Left lobe of liver (tissue), 2 donors: ENCODE measurements at regions not wholly inside any gene's neighbourhood (a gene's known extent, or its start where the extent isn't known, plus 50 kb on each side); places are given as distances from the start of the nearest gene placed in this dataset.
"Not testable (repeated sequence)": the region's sequence is repeated elsewhere in the genome, so short reads cannot be mapped to it uniquely, and the experiment has no call there.

Experiments used
- ATAC-seq: fragments of 200-7000 bp; cut with Tn5 transposase; one replicate; pipeline ENCODE4 v1.9.1; 2020; ENCODE audit warnings: mild to moderate bottlenecking, moderate library complexity
- DNase-seq: peaks from one replicate; pipeline ENCODE4 v3.0.0-alpha.2; 2020; ENCODE audit warnings: low spot score
- donor health status: DM: no; HTN: no; CAD: no; lungs with moderate emphysema.
- donor health status: DM: no; HTN: yes; CAD: no.

DNA sequence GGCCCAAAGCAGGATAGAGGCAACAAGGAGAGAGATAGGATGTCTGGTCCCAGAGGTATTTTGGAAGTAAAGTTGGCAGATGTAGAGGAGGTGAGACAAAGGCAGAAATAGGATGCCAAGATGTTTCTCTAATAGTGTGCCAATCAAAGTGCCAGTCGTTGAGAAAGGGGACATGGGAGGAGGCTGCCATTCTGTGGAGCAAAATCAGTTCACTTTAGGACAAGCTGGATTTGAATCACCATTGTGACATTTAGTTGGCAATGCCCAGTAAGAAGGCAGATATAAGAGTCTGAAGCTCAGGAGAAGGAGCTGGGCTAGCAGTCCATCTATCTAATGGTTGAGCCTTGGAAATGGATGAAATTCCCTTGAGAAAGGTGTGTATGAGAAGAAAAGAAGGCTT, 53.8 kb downstream of the ADRB2 start:
- ATAC-seq (no peak), DNase-seq (no peak)

DNA sequence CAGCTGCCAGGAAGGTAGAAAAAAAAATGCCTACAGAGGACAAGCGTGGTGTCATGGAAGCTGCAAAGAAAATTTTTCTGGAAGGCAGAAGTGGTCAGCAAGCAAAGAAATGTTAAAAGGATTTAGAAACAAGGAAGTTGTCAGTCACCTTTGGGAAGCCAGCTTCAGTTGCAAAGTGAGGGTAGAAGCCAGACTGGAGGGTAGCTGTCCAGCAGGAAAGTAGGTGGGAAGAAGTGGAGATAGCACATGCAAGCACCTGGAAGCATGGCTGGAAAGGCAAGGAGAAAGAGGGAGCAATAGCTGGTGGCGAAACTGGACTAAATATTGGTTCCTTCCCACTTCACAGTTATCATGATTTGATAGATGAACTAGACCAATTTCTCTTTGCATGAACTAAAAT, 54.3 kb downstream of the ADRB2 start:
- DNase-seq = no peak
- no peak for ATAC-seq

DNA sequence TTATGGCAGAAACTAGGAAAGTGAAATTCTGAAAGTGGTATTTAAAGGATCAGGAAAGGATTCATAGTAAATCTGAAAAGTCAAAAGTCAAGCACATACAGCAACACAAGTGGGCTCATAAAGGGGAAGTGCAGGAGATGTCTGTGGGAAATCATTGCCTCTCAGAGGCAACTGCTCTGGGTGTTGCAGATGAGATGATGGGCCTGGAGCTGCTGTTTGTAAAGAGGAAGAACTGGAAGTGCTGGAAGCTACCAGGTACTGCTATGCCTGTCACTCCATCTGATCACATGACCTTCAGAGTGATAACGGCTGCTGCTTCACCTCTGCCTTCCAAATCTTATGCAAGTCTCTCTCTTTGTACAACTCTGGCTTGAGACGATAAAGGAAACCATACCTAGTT, 55.9 kb downstream of the ADRB2 start:
- DNase-seq (no peak), ATAC-seq (no peak)

DNA sequence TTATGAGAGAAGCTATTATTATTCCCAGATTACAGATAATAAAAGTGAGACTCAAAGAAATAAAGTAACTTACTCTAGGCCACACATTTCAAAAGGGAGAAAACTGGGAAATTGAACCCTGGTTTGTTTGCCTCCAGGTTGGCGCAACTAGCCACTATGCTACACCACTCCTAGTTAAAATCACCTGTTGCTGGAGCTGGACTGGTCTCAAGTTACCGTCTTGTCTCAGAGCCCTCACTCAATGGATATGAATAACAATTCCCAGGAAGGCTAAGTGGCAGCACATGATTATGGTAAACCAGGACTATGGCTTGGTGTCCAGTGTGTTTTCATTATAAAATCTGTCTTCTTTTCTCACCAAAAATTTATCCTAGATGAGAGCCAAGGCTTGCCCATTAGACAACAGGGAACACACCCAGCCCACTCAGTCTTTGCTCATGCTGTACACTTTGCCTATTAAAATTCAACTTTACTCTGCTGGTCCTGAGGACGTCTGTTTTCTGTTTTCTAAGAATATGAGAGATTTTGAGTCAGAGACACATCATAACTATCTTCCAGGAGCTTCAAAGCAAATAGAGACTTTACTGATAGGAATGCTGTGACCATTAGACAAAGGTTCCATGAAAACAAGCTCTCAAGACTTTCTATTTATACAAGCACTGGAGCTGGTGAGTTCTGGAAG, 58.1 kb downstream of the ADRB2 start:
- DNase-seq (no peak), ATAC-seq (no peak)

DNA sequence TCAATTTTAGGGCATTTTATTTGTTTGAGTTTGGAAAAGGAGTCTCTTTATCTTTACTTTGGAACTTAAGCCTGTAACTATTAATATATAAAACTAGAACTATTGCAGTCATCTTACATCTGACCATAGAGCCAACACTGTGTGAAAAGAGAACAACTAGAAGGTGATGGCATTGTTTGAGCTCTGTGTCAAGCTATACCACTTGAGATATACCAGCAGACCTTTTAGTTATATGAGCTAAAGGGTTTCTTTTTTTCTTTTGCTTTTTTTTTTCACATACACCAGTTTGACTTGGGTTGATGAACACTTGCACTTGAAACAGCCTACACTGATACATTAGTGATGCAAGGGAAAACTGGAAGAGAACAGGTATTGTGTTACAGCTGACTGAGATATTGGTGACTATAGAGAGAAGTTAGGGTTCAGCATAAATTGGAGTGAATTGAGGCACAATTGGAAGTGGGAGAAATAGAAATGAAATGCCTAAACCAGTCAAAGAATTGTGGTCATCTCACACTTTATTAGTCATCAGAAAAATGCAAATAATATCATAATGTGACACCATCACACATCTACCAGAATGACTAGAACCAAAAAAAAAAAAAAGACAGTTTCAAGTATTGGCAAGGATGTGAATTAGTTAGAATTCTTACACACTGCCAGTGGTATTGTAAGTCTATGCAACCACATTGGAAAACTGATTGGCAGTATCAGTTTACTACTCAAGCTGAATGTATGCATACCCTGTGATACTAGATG, 60.9 kb downstream of the ADRB2 start:
- DNase-seq = no peak
- no peak for ATAC-seq

DNA sequence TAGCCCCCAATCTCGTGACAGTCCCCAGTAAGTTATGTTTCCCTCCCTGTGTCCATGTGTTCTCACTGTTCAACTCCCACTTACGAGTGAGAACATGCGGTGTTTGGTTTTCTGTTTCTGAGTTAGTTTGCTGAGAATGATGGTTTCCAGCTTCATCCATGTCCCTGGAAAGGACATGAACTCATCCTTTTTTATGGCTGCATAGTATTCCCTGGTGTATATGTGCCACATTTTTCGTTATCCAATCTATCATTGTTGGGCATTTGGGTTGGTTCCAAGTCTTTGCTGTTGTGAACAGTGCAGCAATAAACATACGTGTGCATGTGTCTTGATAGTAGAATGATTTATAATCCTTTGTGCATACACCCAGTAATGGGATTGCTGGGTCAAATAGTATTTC, 63.5 kb downstream of the ADRB2 start:
- not testable (repeated sequence) for ATAC-seq

DNA sequence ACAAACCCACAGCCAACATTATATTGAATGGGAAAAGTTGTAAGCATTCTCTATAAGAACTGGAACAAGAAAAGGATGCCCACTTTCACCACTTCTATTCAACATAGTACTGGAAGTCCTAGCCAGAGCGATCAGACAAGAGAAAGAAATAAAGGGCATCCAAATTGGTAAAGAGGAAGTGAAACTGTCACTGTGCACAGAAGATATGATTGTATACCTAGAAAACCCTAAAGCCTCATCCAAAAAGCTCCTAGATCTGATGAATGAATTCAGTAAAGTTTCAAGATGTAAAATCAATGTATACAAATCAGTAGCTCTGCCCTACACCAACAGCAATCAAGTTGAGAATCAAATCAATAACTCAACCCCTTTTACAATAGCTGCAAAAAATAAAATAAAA, 69.0 kb downstream of the ADRB2 start:
- DNase-seq, ATAC-seq: not testable (repeated sequence)

More for the DNA sequence above, 63.5 kb downstream of the ADRB2 start:
- DNase-seq = not testable (repeated sequence)

DNA sequence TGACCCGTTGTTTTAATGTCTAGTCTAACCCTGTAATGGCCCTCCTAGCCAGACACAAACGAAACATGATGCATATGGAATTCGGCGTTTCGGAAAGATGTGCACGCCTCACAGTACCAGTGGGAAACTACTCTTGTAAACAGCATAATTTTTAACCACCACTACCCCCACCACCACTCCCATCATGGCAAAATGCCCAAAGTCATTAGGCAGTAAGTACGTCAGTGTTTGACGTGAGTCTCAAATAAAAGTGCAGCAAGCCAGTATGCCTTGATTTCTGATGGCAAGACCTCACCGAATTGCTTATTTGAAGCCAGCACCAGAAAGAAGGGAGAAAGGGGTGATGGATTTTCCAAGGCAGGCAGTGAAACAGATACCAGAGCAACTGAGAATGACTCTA, 71.4 kb downstream of the ADRB2 start:
- ATAC-seq (no peak), DNase-seq (no peak)

DNA sequence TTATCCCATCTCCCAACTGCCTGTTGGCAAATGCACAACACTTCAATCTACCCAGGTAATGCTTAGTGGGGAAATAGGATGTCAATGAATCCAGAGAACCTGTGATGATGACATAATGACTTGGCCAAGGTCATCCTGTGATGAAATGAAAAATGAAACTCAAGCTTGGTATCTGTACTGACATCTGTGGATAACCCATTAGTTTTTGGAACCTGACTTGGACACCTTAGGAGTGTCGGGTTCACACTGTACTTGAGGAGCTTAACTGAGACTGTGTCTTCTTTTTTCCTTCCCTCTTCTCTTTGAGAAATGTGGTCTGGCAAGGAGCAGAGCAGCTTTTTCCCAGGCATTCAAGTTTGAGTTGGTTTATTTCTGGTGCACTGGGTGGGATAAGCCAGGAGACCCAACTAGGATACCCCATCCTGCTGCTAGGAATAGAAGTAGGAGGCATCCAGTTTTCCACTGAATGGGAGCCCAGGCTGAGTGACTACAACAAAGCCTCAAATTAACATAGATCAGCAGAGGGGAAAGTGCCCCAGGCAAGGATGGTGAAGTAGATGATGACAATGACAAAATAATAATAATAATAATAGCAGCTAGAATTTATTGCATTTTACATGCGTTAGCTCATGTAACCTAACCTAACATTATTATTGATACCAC, 72.1 kb downstream of the ADRB2 start:
- ATAC-seq = no peak

DNA sequence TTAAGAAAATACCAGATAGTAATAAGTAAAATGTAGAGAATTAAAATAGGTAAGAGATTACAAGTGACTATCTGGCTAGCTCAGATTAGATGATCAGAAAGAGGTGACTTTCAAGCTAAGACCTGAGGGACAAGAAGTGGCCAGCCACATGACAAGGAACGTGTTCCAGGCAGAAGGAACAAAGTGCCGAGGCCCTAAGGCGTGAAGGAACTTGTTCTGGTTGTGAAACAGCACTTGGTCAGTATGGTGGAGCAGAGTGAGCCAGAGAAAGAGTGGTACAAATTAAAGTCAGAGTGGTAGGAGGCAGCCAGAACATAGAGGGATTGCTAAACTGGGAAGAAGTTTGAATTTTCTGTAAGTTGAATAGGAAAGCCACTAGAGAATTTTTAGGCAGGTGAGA, 73.6 kb downstream of the ADRB2 start:
- no peak for DNase-seq
- ATAC-seq = no peak

More for the DNA sequence above, 72.1 kb downstream of the ADRB2 start:
- no peak for DNase-seq

DNA sequence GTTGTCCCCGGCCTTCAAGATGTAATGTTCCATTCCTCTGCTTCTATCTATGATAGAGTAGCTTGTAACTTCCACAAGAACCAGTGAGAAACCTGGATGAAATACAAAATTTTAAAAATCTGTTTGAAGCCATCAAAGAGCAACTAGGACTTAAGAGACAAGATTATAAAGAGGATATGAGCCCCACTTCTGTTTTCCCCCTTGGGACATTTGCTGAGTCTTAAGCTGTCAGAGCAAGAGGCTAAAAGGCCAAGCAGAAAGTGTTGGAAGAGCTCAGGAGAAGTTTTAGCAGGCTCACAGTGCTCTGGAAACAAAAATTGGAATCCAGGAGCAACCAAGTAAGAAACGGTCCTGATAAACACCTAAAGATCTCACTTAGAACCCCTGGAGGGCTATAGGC, 76.1 kb downstream of the ADRB2 start:
- ATAC-seq (no peak), DNase-seq (no peak)

DNA sequence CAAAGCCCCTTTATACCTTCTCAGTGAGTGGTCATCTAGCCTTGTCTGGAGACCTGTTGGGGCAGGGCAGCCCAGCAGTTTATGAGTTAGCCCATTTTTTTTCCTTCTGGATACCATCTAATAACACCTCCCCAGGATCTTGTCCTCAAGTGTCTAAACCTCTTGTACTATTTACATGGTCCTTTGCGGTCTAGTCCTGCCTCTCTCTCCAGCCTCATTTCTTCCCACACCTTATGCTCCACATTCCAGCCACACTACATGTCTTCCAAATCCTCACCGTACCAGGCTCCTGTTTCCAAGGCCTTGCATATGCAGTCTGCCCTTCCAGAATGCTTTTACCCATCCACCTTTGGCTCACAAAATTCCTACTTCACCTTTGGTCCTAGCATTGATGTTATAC, 77.2 kb downstream of the ADRB2 start:
- ATAC-seq = no peak

DNA sequence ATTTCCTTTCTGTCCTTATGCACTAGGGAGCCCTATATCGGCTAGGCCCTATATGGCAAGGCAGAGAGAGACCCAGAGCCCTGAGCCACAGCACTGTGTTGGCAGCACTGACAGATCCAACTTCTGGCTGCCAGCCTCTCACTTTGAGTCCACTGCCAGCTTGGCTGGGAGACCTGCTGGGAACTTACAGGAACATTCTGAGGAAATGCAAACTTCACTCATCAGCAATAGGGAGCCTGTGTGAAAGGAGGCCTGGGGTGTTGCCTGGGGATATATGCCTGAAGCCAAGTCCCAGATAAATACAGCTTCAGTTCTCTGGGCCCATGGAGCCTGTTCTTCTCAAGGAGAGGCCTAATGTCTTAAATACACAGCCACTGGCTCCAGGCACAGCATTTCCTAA, 78.0 kb downstream of the ADRB2 start:
- peak; percentile 72 for DNase-seq
- peak; percentile 94 for ATAC-seq

More for the DNA sequence above, 77.2 kb downstream of the ADRB2 start:
- DNase-seq = no peak

DNA sequence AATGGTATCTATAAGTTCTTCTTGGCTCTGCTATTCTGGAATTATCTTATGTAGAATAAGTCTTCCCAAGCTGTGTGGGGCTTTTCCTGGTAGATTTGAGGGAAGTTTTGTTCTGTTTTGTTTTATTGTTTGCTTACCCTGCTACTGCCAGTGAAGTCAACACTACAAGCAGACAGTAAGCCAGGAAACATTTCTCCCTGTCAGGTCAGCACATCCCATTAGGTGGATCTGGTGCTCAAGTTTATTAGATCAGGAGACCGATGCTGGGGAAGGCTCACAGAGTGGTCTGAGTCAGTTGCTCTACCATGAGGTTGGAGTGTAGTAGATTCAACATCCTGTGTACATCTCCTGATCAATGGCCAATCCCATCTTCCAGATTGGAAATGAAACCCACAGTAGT, 79.1 kb downstream of the ADRB2 start:
- ATAC-seq (peak; percentile 69), DNase-seq (no peak)

DNA sequence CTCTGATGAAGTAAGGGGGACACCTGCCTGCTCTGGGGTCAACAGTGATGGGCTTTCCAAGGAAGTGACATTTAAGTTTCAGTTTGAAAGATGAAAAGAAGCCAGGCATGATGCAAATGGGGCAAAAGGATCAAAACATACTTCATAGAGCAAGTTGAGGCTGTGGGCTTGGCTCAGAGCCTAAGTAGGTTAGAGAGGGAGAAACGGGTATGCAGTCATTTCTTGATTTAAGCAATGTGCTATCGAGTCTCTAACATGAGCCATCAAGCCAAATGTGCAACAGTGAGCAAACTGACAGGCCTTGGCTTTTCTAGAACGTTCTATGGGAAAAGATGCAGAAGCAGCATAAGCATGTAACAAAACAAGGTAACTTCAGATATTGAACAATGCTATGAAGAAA, 80.6 kb downstream of the ADRB2 start:
- no peak for ATAC-seq
- no peak for DNase-seq

DNA sequence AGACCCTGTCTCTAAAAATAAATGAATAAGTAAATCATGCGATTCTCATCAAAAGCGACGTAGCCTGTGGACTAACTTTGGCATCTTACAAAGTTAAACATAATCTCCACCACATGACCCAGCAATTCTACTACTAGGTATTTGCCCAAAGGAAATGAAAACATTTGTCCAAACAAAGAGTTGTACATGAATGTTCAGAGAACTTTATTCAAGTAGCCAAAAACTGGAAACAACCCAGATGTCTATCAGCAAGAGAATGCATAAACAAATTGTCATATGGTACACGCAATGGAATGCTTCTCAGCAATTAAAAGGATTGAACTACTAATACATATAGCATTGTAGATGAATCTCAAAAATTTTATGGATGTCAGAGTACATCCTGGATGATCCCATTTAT, 82.6 kb downstream of the ADRB2 start:
- DNase-seq (no peak), ATAC-seq (no peak)

DNA sequence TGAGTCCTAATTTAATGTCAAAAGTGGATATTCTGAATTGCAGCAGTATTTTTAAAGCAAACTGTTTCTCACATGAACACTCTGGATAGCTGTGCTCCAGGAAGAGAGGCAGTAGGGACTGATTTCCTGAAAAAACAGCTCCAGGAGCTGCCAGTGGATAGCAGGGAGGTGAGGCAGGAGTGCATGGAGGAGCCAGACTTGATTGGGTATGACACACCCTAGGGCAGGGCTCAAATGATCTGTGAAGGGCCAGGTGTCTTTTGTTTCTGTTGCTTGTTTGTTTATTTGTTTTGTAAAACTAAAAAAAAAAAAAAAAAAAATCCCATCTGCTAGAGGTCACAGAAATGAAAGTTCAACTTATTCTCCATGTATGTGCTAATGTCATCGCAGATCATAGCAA, 83.4 kb downstream of the ADRB2 start:
- no peak for ATAC-seq
- DNase-seq = no peak

DNA sequence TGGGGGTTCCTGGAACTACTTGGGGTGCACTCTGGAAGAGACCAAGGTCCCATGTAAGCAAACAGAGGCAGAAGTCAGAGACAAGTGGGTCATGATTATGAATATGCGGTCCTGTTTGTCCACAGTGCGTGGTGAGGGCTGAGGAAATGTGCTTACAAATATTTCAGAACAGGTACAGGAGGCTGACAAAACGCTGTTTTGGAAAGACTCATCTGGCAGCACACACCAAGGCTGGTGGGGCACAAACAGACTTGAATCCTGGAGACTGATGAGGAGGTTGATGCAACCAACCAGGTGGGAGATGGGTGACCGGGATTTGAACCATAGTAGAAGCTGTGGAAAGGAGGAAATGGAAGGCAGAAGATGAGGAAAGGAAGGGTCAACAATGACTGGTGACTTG, 83.8 kb downstream of the ADRB2 start:
- DNase-seq (no peak), ATAC-seq (no peak)

DNA sequence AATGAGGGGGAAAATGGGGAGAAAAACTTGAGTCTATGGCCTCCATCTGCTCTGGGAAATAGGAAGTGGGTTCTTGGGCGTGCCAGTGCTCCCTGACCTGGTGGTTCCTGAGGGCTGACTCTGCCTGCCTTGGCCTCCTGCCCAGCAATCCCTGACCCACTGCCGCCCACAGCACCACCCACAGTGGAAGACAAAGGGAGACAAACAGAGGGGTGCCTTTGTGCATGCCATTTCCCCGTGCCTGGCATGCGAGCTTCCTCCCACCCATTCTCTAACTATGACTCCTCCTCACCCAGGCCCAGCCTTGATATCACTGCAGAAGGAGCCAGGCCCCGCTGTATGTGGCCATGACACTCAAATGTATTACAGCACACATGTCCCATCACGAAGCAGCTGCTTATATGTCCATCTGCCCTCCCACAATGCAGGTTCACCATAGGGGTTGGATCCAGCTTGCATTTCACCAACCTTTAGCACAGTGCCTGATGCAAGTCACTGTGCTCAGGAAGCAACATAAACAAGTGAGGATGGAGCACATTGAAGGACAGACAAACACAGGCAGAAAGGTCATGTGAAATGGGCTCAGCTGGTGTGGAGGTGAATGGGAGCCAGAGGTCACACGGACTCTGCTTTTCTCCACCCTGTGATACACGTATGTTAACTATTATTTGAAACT, 84.4 kb downstream of the ADRB2 start:
- no peak for DNase-seq
- no peak for ATAC-seq

DNA sequence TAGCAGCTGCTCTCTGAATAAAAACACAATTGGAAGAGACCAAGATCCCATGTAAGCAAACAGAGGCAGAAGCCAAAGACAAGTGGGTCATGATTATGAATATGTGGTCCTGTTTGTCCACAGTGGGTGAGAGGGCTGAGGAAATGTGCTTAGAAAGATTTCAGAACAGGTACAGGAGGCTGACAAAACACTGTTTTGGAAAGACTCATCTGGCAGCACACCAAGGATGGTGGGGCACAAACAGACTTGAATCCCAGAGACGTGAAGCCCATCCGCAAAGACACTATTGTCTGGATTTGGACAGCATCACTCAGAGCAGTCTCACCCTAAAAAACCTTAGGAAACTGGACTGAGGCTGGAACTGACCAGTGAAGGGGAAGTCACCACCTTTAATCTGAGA, 85.0 kb downstream of the ADRB2 start:
- no peak for DNase-seq
- no peak for ATAC-seq

DNA sequence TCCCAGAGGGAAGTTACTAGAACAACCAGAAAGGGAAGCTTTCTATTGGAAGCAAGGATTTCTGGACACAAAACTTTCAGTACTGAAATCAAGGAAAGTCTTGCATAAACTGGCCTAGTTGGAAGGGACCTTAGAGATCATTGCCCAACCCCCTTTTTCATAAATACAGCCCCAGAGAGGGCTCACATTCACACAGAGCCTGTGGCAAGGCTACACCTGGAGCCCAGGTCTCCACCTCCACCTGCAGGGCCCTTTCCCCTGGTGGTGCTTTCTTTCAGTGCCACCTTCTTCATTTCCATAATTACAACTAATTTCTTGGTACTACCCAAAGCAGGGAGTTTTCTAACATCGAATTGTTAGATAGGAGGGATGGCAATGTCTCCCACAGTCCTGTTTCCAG, 85.7 kb downstream of the ADRB2 start:
- DNase-seq (no peak), ATAC-seq (no peak)
